Heart left ventricle (tissue), 13 donors: ENCODE measurements at regions not wholly inside any gene's neighbourhood (a gene's known extent, or its start where the extent isn't known, plus 50 kb on each side); places are given as distances from the start of the nearest gene placed in this dataset.

ENCODE experiments used
- POLR2A ChIP-seq, 2 donors: fragments of 450-650 bp; IDR thresholded peaks; one replicate each; pipeline ENCODE4 v1.6.1; 2017; ENCODE audit warnings: antibody characterized with exemption in 2 of 2, mild to moderate bottlenecking in 2 of 2, moderate library complexity in 2 of 2
- TF ChIP-seq, protein P1 (sequence below), 12 donors: fragments of 200-600 bp; sonication (generic) in 4 of 12; IDR thresholded peaks; one replicate each; pipeline versions ENCODE4 v1.5.0 to v1.8.0; 2018 to 2022; ENCODE audit warnings: antibody characterized with exemption in 12 of 12, mild to moderate bottlenecking in 5 of 12
- donor health status: ischemic (EF 13 %, LVEDD 7.1; RV severe dilation, severe dysfunction).
- donor health status: DM: no; HTN: yes; CAD: no.
- donor health status: DM: no; HTN: no; CAD: no.
- donor health status: ischemic (EF 25% LVEDD 6.9; RV normal size, moderate dysfunction).
- donor health status: ischemic (EF 25% LVEDD 5.7; RV mildly dilated, moderate dysfunction).
- donor health status: ischemic (EF 35%, LVEDD 5.7; RV mildly dilated, moderate dysfunction).
- donor health status: nonischemic (EF 11% LVEDD 7.7; RV severe dilation, severe dysfunction).
- donor health status: DM: yes; HTN: yes; CAD: no.
- donor health status: PGD.
- donor health status: ischemic (EF 29% LVEDD 5.4; RV normal size, mild dysfunction).
- donor health status: nonischemic (EF 23%, LVEDD 6.1; RV moderate dilation, normal function).

DNA sequence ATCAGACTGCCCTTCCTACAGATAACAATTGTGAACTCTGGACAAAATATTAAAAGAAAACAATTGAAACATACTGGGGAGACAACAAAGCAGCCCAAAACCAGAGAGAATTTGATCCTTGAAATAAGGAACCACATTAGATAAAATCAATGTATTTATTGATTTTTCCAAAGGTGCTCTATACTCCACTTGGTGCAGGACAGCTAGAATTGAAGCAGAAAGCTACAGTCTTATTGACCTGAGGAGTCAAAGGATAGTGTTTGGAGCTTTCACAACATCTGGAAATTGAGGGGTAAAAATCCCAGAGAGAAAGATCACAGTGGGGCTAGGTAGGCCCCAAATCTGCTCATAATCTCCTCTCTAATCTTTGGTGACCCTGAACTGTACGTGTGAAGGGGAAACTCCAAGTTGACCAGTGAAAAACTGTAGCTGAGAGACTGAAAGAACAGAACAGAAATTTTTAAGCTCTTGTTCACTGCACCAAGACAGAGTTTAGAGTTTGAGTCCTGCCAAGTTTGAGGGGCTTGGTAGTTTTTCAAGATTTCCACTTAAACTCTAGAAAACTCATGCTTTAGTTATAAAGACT lies 70.2 kb downstream of the SAMD9 start:
- no peak for TF ChIP-seq POLR2A (IDR thresholded peaks at IDR 0.05)
- TF ChIP-seq, protein P1, sequence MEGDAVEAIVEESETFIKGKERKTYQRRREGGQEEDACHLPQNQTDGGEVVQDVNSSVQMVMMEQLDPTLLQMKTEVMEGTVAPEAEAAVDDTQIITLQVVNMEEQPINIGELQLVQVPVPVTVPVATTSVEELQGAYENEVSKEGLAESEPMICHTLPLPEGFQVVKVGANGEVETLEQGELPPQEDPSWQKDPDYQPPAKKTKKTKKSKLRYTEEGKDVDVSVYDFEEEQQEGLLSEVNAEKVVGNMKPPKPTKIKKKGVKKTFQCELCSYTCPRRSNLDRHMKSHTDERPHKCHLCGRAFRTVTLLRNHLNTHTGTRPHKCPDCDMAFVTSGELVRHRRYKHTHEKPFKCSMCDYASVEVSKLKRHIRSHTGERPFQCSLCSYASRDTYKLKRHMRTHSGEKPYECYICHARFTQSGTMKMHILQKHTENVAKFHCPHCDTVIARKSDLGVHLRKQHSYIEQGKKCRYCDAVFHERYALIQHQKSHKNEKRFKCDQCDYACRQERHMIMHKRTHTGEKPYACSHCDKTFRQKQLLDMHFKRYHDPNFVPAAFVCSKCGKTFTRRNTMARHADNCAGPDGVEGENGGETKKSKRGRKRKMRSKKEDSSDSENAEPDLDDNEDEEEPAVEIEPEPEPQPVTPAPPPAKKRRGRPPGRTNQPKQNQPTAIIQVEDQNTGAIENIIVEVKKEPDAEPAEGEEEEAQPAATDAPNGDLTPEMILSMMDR (IDR thresholded peaks at IDR 0.05) = no peak
